Left ventricle myocardium superior (tissue), 1 donor: ENCODE measurements at regions not wholly inside any gene's neighbourhood (a gene's known extent, or its start where the extent isn't known, plus 50 kb on each side); places are given as distances from the start of the nearest gene placed in this dataset.

Source experiments
- ATAC-seq: fragments of 200-7000 bp; cut with Tn5 transposase; one replicate; pipeline ENCODE4 v1.9.1; 2020; ENCODE audit warnings: mild to moderate bottlenecking, moderate library complexity
- DNase-seq: peaks from one replicate; pipeline ENCODE4 v3.0.0-alpha.2; 2020
- intact Hi-C: fragments of 100-400 bp; cut with micrococcal nuclease; formaldehyde crosslinking; loops from one replicate; pipeline ENCODE4 v1.11.0; 2022
- donor health status: DM: no; HTN: yes; CAD: no; lungs with severe emphysema.

GRCh38 chr2:6398421-6398820 is 467.3 kb downstream of the CMPK2 start:
- intact Hi-C loops, result no loop called here
- ATAC-seq (no peak), DNase-seq (no peak)

DNA sequence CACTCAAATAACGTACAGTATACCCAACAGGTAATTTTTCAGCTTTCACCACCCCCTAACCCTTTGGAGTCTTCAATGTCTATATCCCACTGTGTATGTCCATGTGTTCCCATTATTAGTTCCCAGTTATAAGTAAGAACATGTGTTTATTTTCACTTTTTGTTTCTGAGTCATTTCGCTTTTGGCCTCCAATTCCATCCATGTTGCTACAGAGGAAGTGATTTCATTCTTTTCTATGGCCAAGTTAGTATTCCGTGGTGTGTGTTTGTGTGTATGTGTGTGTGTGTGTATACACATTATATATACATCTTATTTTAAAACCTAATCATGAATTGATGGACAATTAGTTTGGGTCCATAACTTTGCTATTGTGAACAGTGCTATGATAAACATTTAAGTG is 464.4 kb downstream of the CMPK2 start:
- ATAC-seq (no peak), DNase-seq (no peak)
- intact Hi-C loops, result no loop called here

GRCh38 chr2:6408057-6408456 is 457.6 kb downstream of the CMPK2 start:
- no peak for DNase-seq
- ATAC-seq, result no peak
- intact Hi-C loops, result no loop called here

GRCh38 chr2:6410313-6410712 is 455.4 kb downstream of the CMPK2 start:
- intact Hi-C loops, result no loop called here
- no peak for DNase-seq
- no peak for ATAC-seq

- ATAC-seq (no peak), DNase-seq (no peak)
- intact Hi-C loops, result no loop called here
These were observed 453.1 kb downstream of the CMPK2 start for GRCh38 chr2:6412533-6413091.

- intact Hi-C loops, result no loop called here
- no peak for ATAC-seq
- DNase-seq, result no peak
These were observed 448.7 kb downstream of the CMPK2 start for GRCh38 chr2:6417050-6417449.

GRCh38 chr2:6418291-6418690 is 447.4 kb downstream of the CMPK2 start:
- intact Hi-C loops, result no loop called here
- ATAC-seq (no peak), DNase-seq (no peak)

GRCh38 chr2:6421138-6421730 is 444.5 kb downstream of the CMPK2 start:
- DNase-seq (no peak), ATAC-seq (no peak)
- intact Hi-C loops, result no loop called here

DNA sequence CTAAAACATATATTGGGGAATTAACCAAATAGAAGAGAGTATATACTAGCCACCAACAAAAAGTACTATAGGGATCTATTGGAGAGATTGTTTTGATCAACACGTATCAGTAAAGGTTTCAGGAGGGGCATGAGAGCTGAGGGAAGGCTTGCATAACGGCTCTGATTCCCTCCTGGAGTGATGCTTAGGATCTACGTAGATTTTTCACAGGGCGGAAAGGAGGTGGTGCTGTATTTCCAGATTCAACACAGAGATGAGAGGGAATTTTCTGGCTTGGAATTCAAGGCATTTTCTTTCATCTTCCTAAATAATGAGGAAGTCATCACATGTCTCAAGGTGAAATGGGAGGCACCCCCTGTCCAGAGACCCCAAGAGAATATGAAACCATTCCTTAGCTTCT is 443.8 kb downstream of the CMPK2 start:
- no peak for ATAC-seq
- DNase-seq, result no peak
- intact Hi-C loops, result no loop called here

DNA sequence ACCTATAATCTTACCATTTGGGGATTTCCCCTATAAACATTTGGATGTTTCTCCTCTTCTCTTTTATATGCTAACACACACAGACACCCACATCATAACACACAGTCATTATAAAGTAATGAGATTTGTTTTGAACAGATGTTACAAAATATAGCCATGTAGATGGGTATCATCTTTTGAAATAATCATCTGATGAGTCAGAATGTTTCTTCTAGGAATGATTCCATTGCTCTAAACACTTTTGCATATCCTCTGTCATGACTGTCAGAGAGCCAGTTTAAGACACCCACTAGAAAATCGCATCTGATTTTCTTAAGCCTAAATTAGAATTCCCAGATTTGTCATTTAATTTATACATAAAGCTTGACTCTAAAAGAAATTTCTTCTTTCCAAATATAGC is 442.6 kb downstream of the CMPK2 start:
- no peak for DNase-seq
- ATAC-seq, result no peak
- intact Hi-C loops, result no loop called here

DNA sequence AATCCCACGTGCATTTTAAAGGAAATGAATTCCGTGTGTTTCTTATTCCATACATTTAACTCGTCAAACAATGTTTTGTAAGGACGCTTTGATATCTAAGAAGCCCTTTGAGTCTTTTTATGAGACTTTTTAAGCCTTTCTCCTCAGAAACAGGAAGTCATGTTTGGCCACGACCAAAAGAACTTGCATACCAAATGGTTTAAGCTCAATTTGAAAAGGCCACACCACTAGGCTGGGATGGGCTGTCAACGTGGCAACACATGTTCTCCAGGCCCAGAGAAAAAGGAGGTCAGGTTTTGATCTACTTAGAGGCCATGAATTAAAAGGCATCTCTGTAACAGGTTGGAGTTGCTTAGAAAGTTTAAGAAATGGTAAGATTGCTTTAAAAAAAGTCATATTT is 441.8 kb downstream of the CMPK2 start:
- DNase-seq, result no peak
- no peak for ATAC-seq
- intact Hi-C loops, result no loop called here

GRCh38 chr2:6425032-6425431 is 440.7 kb downstream of the CMPK2 start:
- DNase-seq (no peak), ATAC-seq (no peak)
- intact Hi-C loops, result no loop called here

- intact Hi-C loops, result no loop called here
- no peak for DNase-seq
- no peak for ATAC-seq
These were observed 436.3 kb downstream of the CMPK2 start for GRCh38 chr2:6429210-6429986.

- no peak for DNase-seq
- intact Hi-C loops, result no loop called here
- no peak for ATAC-seq
These were observed 431.3 kb downstream of the CMPK2 start for GRCh38 chr2:6434438-6434837.

DNA sequence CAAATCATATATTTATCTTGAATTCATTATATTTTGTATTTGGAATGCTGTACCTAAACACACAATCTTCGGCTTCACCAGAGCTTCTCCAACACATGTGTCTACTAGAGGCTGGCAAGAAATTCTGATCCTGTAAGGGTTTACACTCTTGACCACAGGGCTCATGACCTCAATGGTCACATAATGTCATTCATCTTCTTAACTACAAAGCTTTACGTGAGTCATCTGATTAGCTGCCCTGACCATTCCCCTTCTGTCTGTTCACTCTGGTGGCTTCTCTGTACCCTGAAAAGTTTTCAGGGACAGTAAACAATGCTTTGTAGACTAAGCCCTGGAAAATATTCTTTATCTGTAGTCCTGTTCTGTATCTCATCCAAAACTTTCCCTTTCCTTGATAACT is 423.9 kb downstream of the CMPK2 start:
- ATAC-seq (no peak), DNase-seq (no peak)
- intact Hi-C loops, result no loop called here

DNA sequence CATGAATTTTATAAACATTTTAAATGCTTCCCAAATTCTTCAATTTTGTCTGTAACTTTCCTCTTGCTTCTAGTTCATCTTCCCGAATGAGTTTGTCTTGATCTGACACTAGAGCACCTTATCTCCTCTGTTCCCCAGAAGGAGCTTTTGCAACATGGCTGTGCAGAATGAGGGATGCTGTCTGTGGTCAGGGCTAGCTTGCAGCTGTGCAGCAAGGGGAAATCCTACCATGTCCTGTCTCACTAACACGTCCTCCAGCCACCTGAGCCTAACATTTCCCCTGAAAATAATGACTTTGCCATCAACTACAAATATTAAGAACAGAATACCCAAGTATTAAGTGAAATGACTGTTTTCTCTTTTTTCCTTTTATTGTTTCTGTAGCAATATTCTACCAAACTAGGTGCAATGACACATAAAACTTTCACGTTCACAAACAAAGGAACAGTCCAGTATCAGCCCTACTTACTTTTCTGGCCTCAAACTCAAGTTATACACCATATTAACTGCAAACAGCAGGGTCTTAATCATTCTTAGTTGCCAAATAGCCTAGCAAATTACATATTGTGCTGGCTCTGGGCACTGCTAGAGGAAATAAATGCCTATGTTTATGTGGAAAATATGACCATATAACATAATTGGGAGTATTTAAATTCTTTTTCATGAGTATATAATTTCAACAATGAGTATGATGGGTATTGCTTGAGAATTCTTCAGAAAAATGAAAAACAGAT is 423.3 kb downstream of the CMPK2 start:
- intact Hi-C loops, result no loop called here
- DNase-seq (no peak), ATAC-seq (no peak)

DNA sequence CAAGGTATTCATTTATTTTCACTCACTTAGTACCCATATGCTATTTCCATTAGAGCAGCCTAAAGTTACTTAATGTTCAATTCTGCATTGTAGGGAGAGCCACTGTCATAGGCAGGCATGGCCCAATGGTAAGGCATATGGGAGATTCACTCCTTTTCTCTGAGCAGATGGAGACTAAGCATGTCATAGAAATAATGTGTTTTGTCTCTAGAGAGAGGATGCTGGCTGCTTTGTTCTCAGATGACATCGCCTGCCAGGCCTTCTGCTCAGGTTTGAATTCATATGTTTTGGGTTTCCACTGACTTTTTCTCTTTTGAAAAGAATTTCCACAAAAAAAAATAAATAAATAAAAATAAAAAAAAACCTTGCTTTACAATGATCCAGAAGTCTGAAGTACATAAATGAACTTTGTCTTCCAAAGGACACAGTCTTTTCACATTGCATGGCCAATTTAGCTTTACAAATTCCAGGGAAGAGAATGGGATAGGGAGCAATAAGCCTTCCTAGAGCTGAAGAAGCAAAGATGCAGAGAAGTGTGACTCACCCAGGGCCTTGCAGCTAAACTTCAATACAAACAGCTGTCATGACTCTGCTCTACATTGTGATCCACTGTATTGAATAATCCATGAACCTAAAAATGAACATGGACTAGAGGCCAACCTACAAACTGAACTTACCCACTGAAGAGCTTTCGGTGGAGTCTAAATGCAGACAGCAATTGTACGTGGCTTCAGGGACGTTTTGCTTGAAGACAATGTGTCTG is 422.5 kb downstream of the CMPK2 start:
- intact Hi-C loops, result no loop called here
- ATAC-seq (no peak), DNase-seq (no peak)

- intact Hi-C loops, result no loop called here
- no peak for DNase-seq
These were observed 421.2 kb downstream of the CMPK2 start for GRCh38 chr2:6444514-6444913.

GRCh38 chr2:6445156-6445555 is 420.6 kb downstream of the CMPK2 start:
- no peak for DNase-seq
- intact Hi-C loops, result no loop called here
- ATAC-seq, result no peak

More at GRCh38 chr2:6444514-6444913, 421.2 kb downstream of the CMPK2 start:
- no peak for ATAC-seq
